Keratinocyte (primary cell): ENCODE measurements at regions not wholly inside any gene's neighbourhood (a gene's known extent, or its start where the extent isn't known, plus 50 kb on each side); places are given as distances from the start of the nearest gene placed in this dataset.
"Not testable (repeated sequence)": the region's sequence is repeated elsewhere in the genome, so short reads cannot be mapped to it uniquely, and the experiment has no call there.

Source experiments
- DNase-seq: peaks from one replicate; pipeline ENCODE4 v3.0.0-alpha.2; 2011; ENCODE audit warnings: low read depth, missing footprints, low spot score
- FAIRE-seq: peaks from 2 replicates; lab custom pipeline; 2011; peaks lifted over from hg19 to GRCh38; lab: Jason Lieb, UNC
- H2AFZ ChIP-seq: 2 replicates; pipeline ENCODE4 v1.6.0; 2012; ENCODE audit warnings: low read length, control low read depth, inconsistent platforms; ENCODE audit not compliant: control insufficient read depth
- H3K27ac ChIP-seq: 2 replicates; pipeline ENCODE4 v1.5.1; 2011; ENCODE audit warnings: low read length; ENCODE audit not compliant: control insufficient read depth, insufficient read depth
- H3K27me3 ChIP-seq: 3 replicates; pipeline ENCODE4 v1.6.0; 2011; ENCODE audit warnings: low read length; ENCODE audit not compliant: control insufficient read depth, insufficient read depth; ENCODE audit errors: extremely low read depth
- H3K36me3 ChIP-seq, 2 experiments: 2 replicates in 1 of 2; 3 replicates in 1 of 2; pipeline ENCODE4 v1.5.1; 2011; ENCODE audit warnings: low read length in 2 of 2, mild to moderate bottlenecking in 1 of 2; ENCODE audit not compliant: control insufficient read depth in 2 of 2, insufficient read depth in 2 of 2; ENCODE audit errors: extremely low read depth in 1 of 2
- H3K4me1 ChIP-seq: 3 replicates; pipeline ENCODE4 v1.5.1; 2011; ENCODE audit warnings: low read length; ENCODE audit not compliant: control insufficient read depth, insufficient read depth; ENCODE audit errors: extremely low read depth
- H3K4me2 ChIP-seq: 3 replicates; pipeline ENCODE4 v1.6.0; 2011; ENCODE audit warnings: low read depth, low read length; ENCODE audit not compliant: control insufficient read depth, insufficient read depth; ENCODE audit errors: extremely low read depth
- H3K4me3 ChIP-seq, 3 experiments: fragments of 200-600 bp in 1 of 3; sonication (generic) in 1 of 3; 2 replicates in 2 of 3; 3 replicates in 1 of 3; pipeline ENCODE4 v1.5.1; 2011 to 2016; ENCODE audit warnings: low read length in 3 of 3, mild to moderate bottlenecking in 3 of 3, control low read depth in 2 of 3, inconsistent platforms in 1 of 3, low read depth in 1 of 3, mixed read lengths in 1 of 3, mixed run types in 1 of 3, moderate library complexity in 1 of 3; ENCODE audit not compliant: control insufficient read depth in 2 of 3, insufficient read depth in 2 of 3; ENCODE audit errors: extremely low read depth in 1 of 3
- H3K79me2 ChIP-seq: 2 replicates; pipeline ENCODE4 v1.6.0; 2012; ENCODE audit warnings: low read length; ENCODE audit not compliant: control insufficient read depth, insufficient read depth
- H3K9ac ChIP-seq: 3 replicates; pipeline ENCODE4 v1.6.0; 2011; ENCODE audit warnings: low read length; ENCODE audit not compliant: control insufficient read depth, insufficient read depth; ENCODE audit errors: extremely low read depth
- H3K9me1 ChIP-seq: 3 replicates; pipeline ENCODE4 v1.6.0; 2011; ENCODE audit warnings: low read length; ENCODE audit not compliant: control insufficient read depth, insufficient read depth; ENCODE audit errors: extremely low read depth
- H3K9me3 ChIP-seq: 2 replicates; pipeline ENCODE4 v1.5.1; 2012; ENCODE audit warnings: low read depth, low read length; ENCODE audit not compliant: control insufficient read depth
- H4K20me1 ChIP-seq: 3 replicates; pipeline ENCODE4 v1.6.0; 2011; ENCODE audit warnings: low read length; ENCODE audit not compliant: control insufficient read depth, insufficient read depth; ENCODE audit errors: extremely low read depth
- CTCF ChIP-seq, 3 experiments: IDR thresholded peaks in 1 of 3; conservative IDR thresholded peaks in 1 of 3; optimal IDR thresholded peaks in 1 of 3; 2 replicates in 2 of 3; 3 replicates in 1 of 3; pipeline versions ENCODE3 to v1.5.1; 2011; ENCODE audit warnings: low read length in 3 of 3, mild to moderate bottlenecking in 3 of 3, moderate library complexity in 2 of 3, control low read depth in 1 of 3, inconsistent platforms in 1 of 3; ENCODE audit not compliant: insufficient read depth in 2 of 3; ENCODE audit errors: extremely low read depth in 1 of 3
- EZH2 ChIP-seq: IDR thresholded peaks from one replicate; pipeline ENCODE4 v1.6.1; 2012; ENCODE audit warnings: inconsistent platforms, mild to moderate bottlenecking, low read length, moderate library complexity
- dilution Hi-C: fragments of 300-500 bp; cut with MboI; formaldehyde crosslinking; loops from one replicate; pipeline ENCODE4 v1.7.0; 2020; ENCODE audit warnings: low sequenced_read_pairs; ENCODE audit not compliant: extremely low pct_ligation_motif_present

- no peak for DNase-seq
- Histone ChIP-seq H3K4me3 (no peak overlapping the region), H3K9me3 (no peaks in the 10 kb centered on the region), H3K4me1 (no peaks in the 10 kb centered on the region), H3K9me1 (no peaks in the 10 kb centered on the region), H3K27me3 (no peaks in the 10 kb centered on the region), H3K4me2 (no peak overlapping the region), H3K79me2 (no peaks in the 10 kb centered on the region), H2AFZ (no peak overlapping the region), H3K27ac (no peak overlapping the region), H3K9ac (no peak overlapping the region), H4K20me1 (no peaks in the 10 kb centered on the region), H3K36me3 (no peaks in the 10 kb centered on the region)
- no peak for FAIRE-seq
- TF ChIP-seq EZH2 (no peak), CTCF (optimal IDR thresholded peaks at IDR 0.05 in 1 of 3, IDR thresholded peaks at IDR 0.05 in 1 of 3, conservative IDR thresholded peaks at IDR 0.05 in 1 of 3; ENCODE audit: extremely low read depth in 1 of 3, insufficient read depth in 2 of 3, low read length in 3 of 3) (no peak)
- dilution Hi-C loops = no loop called here
Measured at GRCh38 chr12:114604606-114605005, 79.4 kb downstream of the TBX3 start.

GRCh38 chr12:114600584-114600983 is 83.4 kb downstream of the TBX3 start:
- H3K27me3 ChIP-seq, H3K27ac ChIP-seq, H3K4me2 ChIP-seq, H3K36me3 ChIP-seq, H3K79me2 ChIP-seq, DNase-seq, H3K9me1 ChIP-seq, H3K9me3 ChIP-seq, H4K20me1 ChIP-seq, H3K9ac ChIP-seq, H3K4me1 ChIP-seq, H3K4me3 ChIP-seq, H2AFZ ChIP-seq, dilution Hi-C loops, FAIRE-seq: not testable (repeated sequence)

GRCh38 chr12:114598111-114598510 is 85.9 kb downstream of the TBX3 start:
- Histone ChIP-seq H3K27me3 (no peaks in the 10 kb centered on the region), H2AFZ (no peak overlapping the region), H4K20me1 (no peaks in the 10 kb centered on the region), H3K4me2 (no peak overlapping the region), H3K9me1 (no peaks in the 10 kb centered on the region), H3K9ac (no peak overlapping the region), H3K79me2 (no peaks in the 10 kb centered on the region), H3K4me1 (no peaks in the 10 kb centered on the region), H3K36me3 (no peaks in the 10 kb centered on the region), H3K27ac (no peak overlapping the region), H3K4me3 (no peak overlapping the region), H3K9me3 (no peaks in the 10 kb centered on the region)
- DNase-seq (no peak), FAIRE-seq (no peak)
- TF ChIP-seq EZH2 = no peak
- no peak for TF ChIP-seq CTCF (optimal IDR thresholded peaks at IDR 0.05 in 1 of 3, IDR thresholded peaks at IDR 0.05 in 1 of 3, conservative IDR thresholded peaks at IDR 0.05 in 1 of 3; ENCODE audit: extremely low read depth in 1 of 3, insufficient read depth in 2 of 3, low read length in 3 of 3)
- dilution Hi-C loops = no loop called here
